Right lobe of liver (tissue), 4 donors: ENCODE measurements at regions not wholly inside any gene's neighbourhood (a gene's known extent, or its start where the extent isn't known, plus 50 kb on each side); places are given as distances from the start of the nearest gene placed in this dataset.

ENCODE experiments used
- CTCF ChIP-seq, 4 donors: fragments of 200-600 bp in 3 of 4; fragments of 450-650 bp in 1 of 4; IDR thresholded peaks; one replicate each; pipeline versions ENCODE4 v1.5.1 to v1.8.0; 2016 to 2022; ENCODE audit warnings: antibody characterized with exemption in 4 of 4, mild to moderate bottlenecking in 2 of 4
- POLR2A ChIP-seq: fragments of 450-650 bp; IDR thresholded peaks from one replicate; pipeline ENCODE4 v1.6.1; 2017; ENCODE audit warnings: antibody characterized with exemption, mild to moderate bottlenecking
- donor health status: DM: no; HTN: no; CAD: no.
- donor health status: DM: no; HTN: no; CAD: no.
- donor health status: DM: no; HTN: yes; CAD: no.

GRCh38 chr21:28687586-28687985, 305.1 kb downstream of the LTN1 start:
- TF ChIP-seq CTCF (IDR thresholded peaks at IDR 0.05) (no peak), POLR2A (no peak)
